ENCODE measurements at regions not wholly inside any gene's neighbourhood (a gene's known extent, or its start where the extent isn't known, plus 50 kb on each side); places are given as distances from the start of the nearest gene placed in this dataset.

DNA sequence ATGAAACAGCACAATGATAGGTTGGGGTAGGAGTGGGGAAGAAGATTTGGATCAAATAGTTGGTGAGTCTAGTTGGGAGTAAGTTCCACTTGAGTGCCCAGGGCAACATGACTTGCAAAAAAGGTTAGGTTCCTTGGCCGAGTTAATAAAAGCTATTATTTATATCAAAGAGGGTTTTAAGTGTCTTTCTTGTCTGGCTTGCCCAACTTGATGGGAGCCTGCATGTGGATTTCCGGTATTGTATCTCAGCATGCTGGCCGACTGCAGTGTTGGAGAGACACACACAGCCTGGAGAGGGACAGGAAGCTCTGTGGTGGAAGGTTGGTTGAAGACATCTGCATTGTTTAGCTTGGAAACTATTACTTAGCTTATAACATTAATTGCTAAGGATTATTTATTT, 449.5 kb upstream of the TBL1XR1 start:
- no peak for TF ChIP-seq EZH2 (IDR thresholded peaks at IDR 0.05; ENCODE audit: low read depth)
- TF ChIP-seq, protein P1, sequence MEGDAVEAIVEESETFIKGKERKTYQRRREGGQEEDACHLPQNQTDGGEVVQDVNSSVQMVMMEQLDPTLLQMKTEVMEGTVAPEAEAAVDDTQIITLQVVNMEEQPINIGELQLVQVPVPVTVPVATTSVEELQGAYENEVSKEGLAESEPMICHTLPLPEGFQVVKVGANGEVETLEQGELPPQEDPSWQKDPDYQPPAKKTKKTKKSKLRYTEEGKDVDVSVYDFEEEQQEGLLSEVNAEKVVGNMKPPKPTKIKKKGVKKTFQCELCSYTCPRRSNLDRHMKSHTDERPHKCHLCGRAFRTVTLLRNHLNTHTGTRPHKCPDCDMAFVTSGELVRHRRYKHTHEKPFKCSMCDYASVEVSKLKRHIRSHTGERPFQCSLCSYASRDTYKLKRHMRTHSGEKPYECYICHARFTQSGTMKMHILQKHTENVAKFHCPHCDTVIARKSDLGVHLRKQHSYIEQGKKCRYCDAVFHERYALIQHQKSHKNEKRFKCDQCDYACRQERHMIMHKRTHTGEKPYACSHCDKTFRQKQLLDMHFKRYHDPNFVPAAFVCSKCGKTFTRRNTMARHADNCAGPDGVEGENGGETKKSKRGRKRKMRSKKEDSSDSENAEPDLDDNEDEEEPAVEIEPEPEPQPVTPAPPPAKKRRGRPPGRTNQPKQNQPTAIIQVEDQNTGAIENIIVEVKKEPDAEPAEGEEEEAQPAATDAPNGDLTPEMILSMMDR (conservative IDR thresholded peaks at IDR 0.05): no peak

Measured in PC-9 (cell line).